HFFc6 (cell line): ENCODE measurements at regions not wholly inside any gene's neighbourhood (a gene's known extent, or its start where the extent isn't known, plus 50 kb on each side); places are given as distances from the start of the nearest gene placed in this dataset.

Source experiments
- DNase-seq: peaks from one replicate; pipeline ENCODE4 v3.0.0-alpha.2; 2018
- H3K27ac Mint-ChIP-seq: 2 replicates; pipeline ENCODE4 v1.8.0; 2020; ENCODE audit warnings: mild to moderate bottlenecking, mixed read lengths
- H3K27me3 Mint-ChIP-seq: 2 replicates; pipeline ENCODE4 v1.8.0; 2021; ENCODE audit warnings: mild to moderate bottlenecking, moderate library complexity, mixed read lengths; ENCODE audit not compliant: insufficient read depth
- H3K36me3 Mint-ChIP-seq: 2 replicates; pipeline ENCODE4 v1.8.0; 2021; ENCODE audit warnings: low read depth, mixed read lengths
- H3K4me1 Mint-ChIP-seq: 2 replicates; pipeline ENCODE4 v1.8.0; 2020; ENCODE audit warnings: low read depth, mixed read lengths
- H3K4me3 Mint-ChIP-seq: 2 replicates; pipeline ENCODE4 v1.8.0; 2020; ENCODE audit warnings: mild to moderate bottlenecking, moderate library complexity, mixed read lengths
- H3K9me3 Mint-ChIP-seq: 2 replicates; pipeline ENCODE4 v1.8.0; 2020; ENCODE audit warnings: mild to moderate bottlenecking, mixed read lengths
- TF ChIP-seq, protein P1 (sequence below): fragments of 200-600 bp; sonication (generic); IDR thresholded peaks from 2 replicates; pipeline ENCODE4 v1.5.0; 2021; ENCODE audit warnings: antibody characterized with exemption, mild to moderate bottlenecking

DNA sequence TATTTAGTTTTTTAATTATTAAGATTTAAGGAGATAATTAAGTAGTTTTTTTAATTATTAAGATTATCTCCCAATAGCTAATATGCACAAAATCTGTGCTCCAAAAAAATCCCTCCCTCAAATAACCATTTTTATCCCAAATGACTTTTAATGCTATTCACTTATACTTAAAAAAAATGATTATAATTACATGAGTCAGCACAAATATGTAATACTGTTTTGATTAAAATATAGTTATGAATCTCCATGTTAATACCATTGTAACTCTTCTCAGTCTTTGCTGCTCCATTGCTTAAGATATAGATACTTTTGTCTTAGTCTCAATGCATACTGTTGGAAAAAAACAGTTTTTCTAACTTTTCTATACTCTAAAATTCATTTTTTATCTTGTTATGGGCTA, 1121.1 kb upstream of the ADGRL3 start:
- H3K9me3 Mint-ChIP-seq, result peaks cover 27% of the 10 kb centered on the region
- no peaks in the 10 kb centered on the region for H3K36me3 Mint-ChIP-seq
- no peak overlapping the region for H3K4me3 Mint-ChIP-seq
- no peak for DNase-seq
- H3K4me1 Mint-ChIP-seq, result no peaks in the 10 kb centered on the region
- H3K27me3 Mint-ChIP-seq, result no peaks in the 10 kb centered on the region
- H3K27ac Mint-ChIP-seq, result no peak overlapping the region
- TF ChIP-seq, protein P1, sequence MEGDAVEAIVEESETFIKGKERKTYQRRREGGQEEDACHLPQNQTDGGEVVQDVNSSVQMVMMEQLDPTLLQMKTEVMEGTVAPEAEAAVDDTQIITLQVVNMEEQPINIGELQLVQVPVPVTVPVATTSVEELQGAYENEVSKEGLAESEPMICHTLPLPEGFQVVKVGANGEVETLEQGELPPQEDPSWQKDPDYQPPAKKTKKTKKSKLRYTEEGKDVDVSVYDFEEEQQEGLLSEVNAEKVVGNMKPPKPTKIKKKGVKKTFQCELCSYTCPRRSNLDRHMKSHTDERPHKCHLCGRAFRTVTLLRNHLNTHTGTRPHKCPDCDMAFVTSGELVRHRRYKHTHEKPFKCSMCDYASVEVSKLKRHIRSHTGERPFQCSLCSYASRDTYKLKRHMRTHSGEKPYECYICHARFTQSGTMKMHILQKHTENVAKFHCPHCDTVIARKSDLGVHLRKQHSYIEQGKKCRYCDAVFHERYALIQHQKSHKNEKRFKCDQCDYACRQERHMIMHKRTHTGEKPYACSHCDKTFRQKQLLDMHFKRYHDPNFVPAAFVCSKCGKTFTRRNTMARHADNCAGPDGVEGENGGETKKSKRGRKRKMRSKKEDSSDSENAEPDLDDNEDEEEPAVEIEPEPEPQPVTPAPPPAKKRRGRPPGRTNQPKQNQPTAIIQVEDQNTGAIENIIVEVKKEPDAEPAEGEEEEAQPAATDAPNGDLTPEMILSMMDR, result no peak

DNA sequence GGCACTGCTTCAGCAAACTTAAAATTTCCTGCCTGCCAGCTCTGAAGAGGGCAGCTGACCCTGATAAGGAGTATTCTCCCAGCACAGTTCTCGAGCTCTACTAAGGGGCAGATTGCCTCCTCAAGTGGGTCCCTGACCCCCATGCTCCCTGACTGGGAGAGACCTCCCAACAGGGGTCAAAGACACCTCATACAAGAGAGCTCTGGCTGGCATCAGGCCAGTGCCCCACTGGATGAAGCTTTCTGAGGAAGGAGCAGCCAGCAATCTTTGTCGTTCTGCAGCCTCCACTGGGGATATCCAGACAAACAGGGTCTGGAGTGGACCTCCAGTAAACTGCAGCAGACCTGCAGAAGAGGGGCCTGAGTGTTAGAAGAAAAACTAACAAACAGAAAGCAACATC, 1118.3 kb upstream of the ADGRL3 start:
- no peaks in the 10 kb centered on the region for H3K4me1 Mint-ChIP-seq
- TF ChIP-seq, protein P1, result no peak
- DNase-seq, result no peak
- H3K36me3 Mint-ChIP-seq, result no peaks in the 10 kb centered on the region
- H3K9me3 Mint-ChIP-seq, result peaks cover 33% of the 10 kb centered on the region
- H3K27ac Mint-ChIP-seq, result no peak overlapping the region
- H3K27me3 Mint-ChIP-seq, result no peaks in the 10 kb centered on the region
- H3K4me3 Mint-ChIP-seq, result no peak overlapping the region

DNA sequence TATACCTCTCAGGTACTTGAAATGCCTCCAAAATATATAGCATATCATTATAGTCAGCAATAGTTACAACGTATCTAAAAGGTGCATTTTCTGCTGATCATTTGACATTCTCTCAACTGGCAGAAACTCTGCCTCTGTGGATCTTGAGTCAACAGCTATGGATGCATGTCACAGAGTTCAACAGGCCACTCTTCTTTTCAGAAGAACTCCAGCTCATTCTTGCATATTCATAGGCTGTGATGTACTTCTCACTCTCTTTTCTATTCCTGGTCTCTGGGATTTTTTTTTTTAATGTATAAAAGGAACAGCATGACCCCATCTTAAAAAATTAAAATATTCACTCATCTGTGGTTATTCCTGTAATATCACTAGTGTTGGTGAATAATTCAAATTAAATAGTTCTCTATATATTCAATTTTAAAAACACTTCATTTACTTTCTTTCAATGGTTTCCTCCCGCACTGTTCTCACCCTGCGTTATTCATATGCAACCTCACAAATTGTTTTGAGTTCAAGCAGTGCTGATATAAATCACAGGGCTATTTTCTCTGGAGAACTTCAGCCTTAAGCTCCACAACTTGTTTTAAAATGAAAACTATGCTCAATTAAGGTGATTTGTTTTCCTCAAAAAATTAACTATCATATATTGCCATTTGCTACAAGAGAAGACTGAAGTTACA, 1111.2 kb upstream of the ADGRL3 start:
- H3K27ac Mint-ChIP-seq, result no peak overlapping the region

DNA sequence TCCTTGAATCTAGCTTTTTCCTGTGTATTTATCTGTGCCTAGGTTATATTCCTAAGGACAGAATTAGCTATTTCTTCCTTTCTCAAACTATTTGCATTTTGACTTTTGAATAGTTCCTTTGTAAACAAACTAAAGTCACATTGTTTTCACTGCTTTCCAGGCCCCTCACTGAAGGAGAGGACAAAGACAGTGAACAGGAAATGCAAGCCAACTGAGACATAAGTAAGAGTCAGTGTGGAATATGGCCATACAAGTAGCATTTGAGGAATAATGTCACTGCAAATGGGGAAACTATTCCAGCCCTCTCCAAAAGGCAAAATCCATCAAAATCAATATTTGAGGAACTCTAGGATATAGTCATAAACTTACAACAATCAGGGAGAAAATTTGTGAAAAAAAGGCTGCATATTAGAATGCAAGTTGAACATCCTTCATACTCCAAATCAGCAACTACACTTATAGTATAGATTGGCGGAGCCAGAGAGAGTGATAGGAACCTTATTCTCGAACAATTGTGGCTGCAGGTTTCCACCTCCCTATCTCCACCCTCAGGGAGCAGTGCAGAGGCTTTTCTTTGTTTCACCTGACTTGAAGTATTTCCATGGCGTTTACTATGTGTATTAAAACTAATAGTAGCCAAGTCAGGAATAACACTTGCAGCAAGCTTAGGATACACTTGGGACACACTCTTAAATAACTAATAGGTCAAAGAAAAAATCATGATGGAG, 1110.4 kb upstream of the ADGRL3 start:
- Mint-ChIP-seq H3K27ac (no peak overlapping the region), H3K27me3 (no peaks in the 10 kb centered on the region), H3K4me3 (no peak overlapping the region), H3K36me3 (no peaks in the 10 kb centered on the region), H3K9me3 (peaks cover 19% of the 10 kb centered on the region), H3K4me1 (no peaks in the 10 kb centered on the region)
- DNase-seq, result no peak
- TF ChIP-seq, protein P1, result no peak

More for the DNA sequence above, 1111.2 kb upstream of the ADGRL3 start:
- no peaks in the 10 kb centered on the region for H3K27me3 Mint-ChIP-seq
- no peaks in the 10 kb centered on the region for H3K4me1 Mint-ChIP-seq
- no peak for DNase-seq
- no peaks in the 10 kb centered on the region for H3K36me3 Mint-ChIP-seq
- TF ChIP-seq, protein P1, result no peak
- no peak overlapping the region for H3K4me3 Mint-ChIP-seq
- peaks cover 25% of the 10 kb centered on the region for H3K9me3 Mint-ChIP-seq

DNA sequence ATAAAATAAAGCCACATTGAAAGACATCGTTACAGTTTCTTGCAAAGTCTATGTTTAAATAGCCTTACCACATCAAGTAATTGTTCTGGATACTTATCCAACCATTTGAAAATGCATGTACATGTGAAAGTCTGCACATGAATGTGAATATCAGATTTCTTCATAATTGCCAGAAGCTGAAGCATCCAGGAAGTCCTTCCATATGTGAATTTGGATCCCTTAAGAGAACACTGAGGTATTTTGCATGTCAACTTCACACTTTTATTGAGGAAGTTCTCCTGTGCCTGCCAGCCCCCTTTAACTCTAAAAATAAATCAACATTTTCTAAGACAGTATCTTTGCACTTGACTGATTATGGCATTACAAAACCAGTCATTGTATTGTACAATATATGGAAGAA, 1103.5 kb upstream of the ADGRL3 start:
- Mint-ChIP-seq H3K4me3 (no peak overlapping the region), H3K27me3 (no peaks in the 10 kb centered on the region), H3K4me1 (no peaks in the 10 kb centered on the region), H3K27ac (no peak overlapping the region), H3K36me3 (no peaks in the 10 kb centered on the region), H3K9me3 (peaks cover 7% of the 10 kb centered on the region)
- DNase-seq, result no peak
- TF ChIP-seq, protein P1, result no peak
